Ovary (tissue), 3 donors: ENCODE measurements at regions not wholly inside any gene's neighbourhood (a gene's known extent, or its start where the extent isn't known, plus 50 kb on each side); places are given as distances from the start of the nearest gene placed in this dataset.

ENCODE experiments used
- EP300 ChIP-seq: sonication (generic); formaldehyde crosslinking; IDR thresholded peaks from one replicate; pipeline ENCODE4 v1.6.1; 2017; ENCODE audit warnings: antibody characterized with exemption
- POLR2A ChIP-seq: fragments of 450-650 bp; IDR thresholded peaks from one replicate; pipeline ENCODE4 v1.6.1; 2017; ENCODE audit warnings: antibody characterized with exemption, mild to moderate bottlenecking, moderate library complexity
- TF ChIP-seq, protein P1 (sequence below), 3 donors: fragments of 450-650 bp in 2 of 3; fragments of 200-600 bp in 1 of 3; IDR thresholded peaks; one replicate each; pipeline versions ENCODE4 v1.5.1 to v1.8.0; 2016 to 2022; ENCODE audit warnings: antibody characterized with exemption in 3 of 3, mild to moderate bottlenecking in 1 of 3
- donor health status: DM: no; HTN: no; CAD: no.

DNA sequence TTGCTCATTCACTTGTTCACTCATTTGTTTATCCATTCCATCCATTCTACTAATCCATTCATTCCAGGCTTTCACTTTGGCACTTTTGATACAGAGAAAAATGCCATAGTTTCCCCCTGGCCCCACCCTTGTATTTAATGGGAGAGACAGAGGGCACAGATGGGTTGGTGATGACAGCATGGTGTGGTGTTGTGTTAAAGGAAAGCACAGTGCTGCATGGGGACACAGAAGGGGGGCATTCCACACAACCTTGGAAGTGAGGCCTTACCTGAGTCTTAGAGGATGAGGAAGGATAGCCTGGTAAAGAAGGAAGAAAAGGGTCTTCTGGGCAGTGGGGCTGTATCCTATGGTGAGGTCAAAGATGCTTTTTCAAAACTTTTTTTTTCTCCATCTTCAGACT lies 248.5 kb upstream of the C11orf87 start:
- TF ChIP-seq POLR2A (no peak), EP300 (no peak)
- TF ChIP-seq, protein P1, sequence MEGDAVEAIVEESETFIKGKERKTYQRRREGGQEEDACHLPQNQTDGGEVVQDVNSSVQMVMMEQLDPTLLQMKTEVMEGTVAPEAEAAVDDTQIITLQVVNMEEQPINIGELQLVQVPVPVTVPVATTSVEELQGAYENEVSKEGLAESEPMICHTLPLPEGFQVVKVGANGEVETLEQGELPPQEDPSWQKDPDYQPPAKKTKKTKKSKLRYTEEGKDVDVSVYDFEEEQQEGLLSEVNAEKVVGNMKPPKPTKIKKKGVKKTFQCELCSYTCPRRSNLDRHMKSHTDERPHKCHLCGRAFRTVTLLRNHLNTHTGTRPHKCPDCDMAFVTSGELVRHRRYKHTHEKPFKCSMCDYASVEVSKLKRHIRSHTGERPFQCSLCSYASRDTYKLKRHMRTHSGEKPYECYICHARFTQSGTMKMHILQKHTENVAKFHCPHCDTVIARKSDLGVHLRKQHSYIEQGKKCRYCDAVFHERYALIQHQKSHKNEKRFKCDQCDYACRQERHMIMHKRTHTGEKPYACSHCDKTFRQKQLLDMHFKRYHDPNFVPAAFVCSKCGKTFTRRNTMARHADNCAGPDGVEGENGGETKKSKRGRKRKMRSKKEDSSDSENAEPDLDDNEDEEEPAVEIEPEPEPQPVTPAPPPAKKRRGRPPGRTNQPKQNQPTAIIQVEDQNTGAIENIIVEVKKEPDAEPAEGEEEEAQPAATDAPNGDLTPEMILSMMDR (IDR thresholded peaks at IDR 0.05), result no peak
